ENCODE measurements at regions not wholly inside any gene's neighbourhood (a gene's known extent, or its start where the extent isn't known, plus 50 kb on each side); places are given as distances from the start of the nearest gene placed in this dataset.
"Not testable (repeated sequence)": the region's sequence is repeated elsewhere in the genome, so short reads cannot be mapped to it uniquely, and the experiment has no call there.

DNA sequence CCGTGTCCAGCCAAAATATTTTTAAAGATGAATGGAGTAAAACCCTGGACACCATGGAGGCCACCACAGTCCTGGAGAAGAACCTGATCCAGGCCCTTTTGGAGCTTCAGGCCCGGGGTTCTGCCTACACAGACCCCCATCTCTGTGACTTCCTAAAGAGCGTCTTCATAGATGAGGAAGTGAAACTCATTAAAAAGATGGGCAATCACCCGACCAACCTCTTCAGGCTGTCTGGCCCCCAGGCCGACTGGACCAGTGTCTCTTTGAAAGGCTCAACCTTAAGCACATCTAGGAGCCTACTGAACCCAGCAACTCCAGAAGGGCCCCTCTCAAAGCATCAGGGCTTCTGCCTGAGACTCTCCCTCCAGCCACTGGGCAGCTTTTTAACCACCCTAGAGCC, 107.9 kb upstream of the FAM174B start (continued):
- TF ChIP-seq REST (IDR thresholded peaks at IDR 0.05; ENCODE audit: unreplicated experiment), result no peak
- no peak for TF ChIP-seq ZNF462 (CRISPR knock-in tag; IDR thresholded peaks at IDR 0.05)
- TF ChIP-seq JUNB (IDR thresholded peaks at IDR 0.05; ENCODE audit: unreplicated experiment), result no peak
- TF ChIP-seq NANOG (IDR thresholded peaks at IDR 0.05; ENCODE audit: borderline replicate concordance), result no peak

DNA sequence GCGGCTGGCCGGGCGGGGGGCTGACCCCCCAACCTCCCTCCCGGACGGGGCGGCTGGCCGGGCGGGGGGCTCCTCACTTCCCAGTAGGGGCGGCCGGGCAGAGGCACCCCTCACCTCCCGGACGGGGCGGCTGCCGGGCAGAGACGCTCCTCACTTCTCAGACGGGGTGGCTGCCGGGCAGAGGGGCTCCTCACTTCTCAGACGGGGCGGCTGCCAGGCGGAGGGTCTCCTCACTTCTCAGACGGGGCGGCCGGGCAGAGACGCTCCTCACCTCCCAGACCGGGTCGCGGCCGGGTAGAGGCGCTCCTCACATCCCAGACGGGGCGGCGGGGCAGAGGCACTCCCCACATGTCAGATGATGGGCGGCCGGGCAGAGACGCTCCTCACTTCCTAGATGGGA, 112.6 kb upstream of the FAM174B start:
- not testable (repeated sequence) for H3K4me1 ChIP-seq (ENCODE audit: insufficient read depth); ATAC-seq; H3K36me3 ChIP-seq (ENCODE audit: insufficient read depth); H3K4me3 Mint-ChIP-seq; H3K36me3 Mint-ChIP-seq (ENCODE audit: low read depth); H3K9me2 ChIP-seq (ENCODE audit: insufficient read depth); DNase-seq (ENCODE audit: low spot score); H3K27ac Mint-ChIP-seq; H3K4me3 ChIP-seq; H2AFZ ChIP-seq; H3K79me2 ChIP-seq (replicated peaks; ENCODE audit: insufficient read depth); H3F3A ChIP-seq (replicated peaks; ENCODE audit: low read depth); H3K4me1 Mint-ChIP-seq; H3K27me3 Mint-ChIP-seq (ENCODE audit: insufficient read depth, low read depth, poor library complexity); H3K4me2 ChIP-seq; H3K27me3 ChIP-seq (ENCODE audit: insufficient read depth); H4K20me1 ChIP-seq (replicated peaks; ENCODE audit: insufficient read depth); H3K27ac ChIP-seq (ENCODE audit: low read depth)
- H3K9me3 Mint-ChIP-seq, result peaks cover 25% of the 10 kb centered on the region

Measured in GM23338 (cell line).